ENCODE measurements at regions not wholly inside any gene's neighbourhood (a gene's known extent, or its start where the extent isn't known, plus 50 kb on each side); places are given as distances from the start of the nearest gene placed in this dataset.

- Mint-ChIP-seq H3K36me3 (ENCODE audit: insufficient read depth) (no peaks in the 10 kb centered on the region), H3K4me1 (ENCODE audit: low read depth) (no peaks in the 10 kb centered on the region), H3K27ac (no peak overlapping the region), H3K27me3 (peaks cover 18% of the 10 kb centered on the region), H3K4me3 (ENCODE audit: low read depth) (no peak overlapping the region), H3K9me3 (ENCODE audit: low read depth) (no peaks in the 10 kb centered on the region)
- no peak for DNase-seq (ENCODE audit: low spot score, unreplicated experiment)
- no peak for TF ChIP-seq CTCF (IDR thresholded peaks at IDR 0.05; ENCODE audit: unreplicated experiment)
These were observed 100.0 kb upstream of the SFSWAP start for GRCh38 chr12:131610891-131611290.

- DNase-seq (ENCODE audit: low spot score, unreplicated experiment), result no peak
- Mint-ChIP-seq H3K27me3 (peaks cover 15% of the 10 kb centered on the region), H3K9me3 (ENCODE audit: low read depth) (no peaks in the 10 kb centered on the region), H3K4me3 (ENCODE audit: low read depth) (no peak overlapping the region), H3K36me3 (ENCODE audit: insufficient read depth) (no peaks in the 10 kb centered on the region), H3K4me1 (ENCODE audit: low read depth) (peaks cover 3% of the 10 kb centered on the region), H3K27ac (no peak overlapping the region)
- no peak for TF ChIP-seq CTCF (IDR thresholded peaks at IDR 0.05; ENCODE audit: unreplicated experiment)
These were observed 99.3 kb upstream of the SFSWAP start for GRCh38 chr12:131611416-131612091.

GRCh38 chr12:131612092-131612755 lies 98.7 kb upstream of the SFSWAP start:
- no peak for DNase-seq (ENCODE audit: low spot score, unreplicated experiment)
- Mint-ChIP-seq H3K4me3 (ENCODE audit: low read depth) (no peak overlapping the region), H3K27ac (no peak overlapping the region), H3K4me1 (ENCODE audit: low read depth) (peaks cover 3% of the 10 kb centered on the region), H3K9me3 (ENCODE audit: low read depth) (no peaks in the 10 kb centered on the region), H3K36me3 (ENCODE audit: insufficient read depth) (no peaks in the 10 kb centered on the region), H3K27me3 (peaks cover 19% of the 10 kb centered on the region)
- TF ChIP-seq CTCF (IDR thresholded peaks at IDR 0.05; ENCODE audit: unreplicated experiment), result no peak

- no peak overlapping the region for H3K4me3 Mint-ChIP-seq (ENCODE audit: low read depth)
- no peak overlapping the region for H3K27ac Mint-ChIP-seq
- H3K36me3 Mint-ChIP-seq (ENCODE audit: insufficient read depth), result no peaks in the 10 kb centered on the region
- DNase-seq (ENCODE audit: low spot score, unreplicated experiment), result no peak
- no peak for TF ChIP-seq CTCF (IDR thresholded peaks at IDR 0.05; ENCODE audit: unreplicated experiment)
- peaks cover 17% of the 10 kb centered on the region for H3K27me3 Mint-ChIP-seq
- H3K9me3 Mint-ChIP-seq (ENCODE audit: low read depth), result no peaks in the 10 kb centered on the region
- H3K4me1 Mint-ChIP-seq (ENCODE audit: low read depth), result peaks cover 3% of the 10 kb centered on the region
These were observed 97.7 kb upstream of the SFSWAP start for GRCh38 chr12:131613186-131613585.

GRCh38 chr12:131613678-131614077 lies 97.2 kb upstream of the SFSWAP start:
- peaks cover 3% of the 10 kb centered on the region for H3K4me1 Mint-ChIP-seq (ENCODE audit: low read depth)
- no peak for TF ChIP-seq CTCF (IDR thresholded peaks at IDR 0.05; ENCODE audit: unreplicated experiment)
- no peak overlapping the region for H3K27ac Mint-ChIP-seq
- DNase-seq (ENCODE audit: low spot score, unreplicated experiment), result no peak
- no peaks in the 10 kb centered on the region for H3K9me3 Mint-ChIP-seq (ENCODE audit: low read depth)
- H3K27me3 Mint-ChIP-seq, result peaks cover 16% of the 10 kb centered on the region
- no peaks in the 10 kb centered on the region for H3K36me3 Mint-ChIP-seq (ENCODE audit: insufficient read depth)
- H3K4me3 Mint-ChIP-seq (ENCODE audit: low read depth), result no peak overlapping the region
